ENCODE measurements at regions not wholly inside any gene's neighbourhood (a gene's known extent, or its start where the extent isn't known, plus 50 kb on each side); places are given as distances from the start of the nearest gene placed in this dataset.
"Not testable (repeated sequence)": the region's sequence is repeated elsewhere in the genome, so short reads cannot be mapped to it uniquely, and the experiment has no call there.

GRCh38 chr21:41616031-41616591 is 108.2 kb upstream of the TMPRSS2 start:
- no peaks in the 10 kb centered on the region for H3K9me3 ChIP-seq (ENCODE audit: control insufficient read depth in 2 of 2, insufficient read depth in 1 of 2, low read depth in 1 of 2, low read length in 1 of 2)
- DNase-seq (no peak), FAIRE-seq (no peak)
- 66 to 86% (median 83%) methylated on average over 8 of the region's 8 CpGs for WGBS, 3 donors
- peaks cover 0 to 14% (median 2%) of the 10 kb centered on the region in 3 donors for H3K4me1 ChIP-seq (ENCODE audit: control insufficient read depth in 3 of 3, insufficient read depth in 2 of 3, low read depth in 1 of 3, low read length in 2 of 3)
- H3K4me3 ChIP-seq (ENCODE audit: low read depth in 1 of 3, low read length in 3 of 3): no peak overlapping the region
- no peaks in the 10 kb centered on the region for H3K36me3 ChIP-seq (ENCODE audit: control insufficient read depth in 3 of 3, insufficient read depth in 2 of 3, low read depth in 1 of 3, low read length in 3 of 3)
- H3K27me3 ChIP-seq (ENCODE audit: control insufficient read depth in 3 of 3, insufficient read depth in 3 of 3, low read length in 3 of 3): no peaks in the 10 kb centered on the region
- peak overlapping the region in 1 of 3 donors; percentile 57 for H3K27ac ChIP-seq (ENCODE audit: low read depth in 1 of 3, low read length in 2 of 3)

DNA sequence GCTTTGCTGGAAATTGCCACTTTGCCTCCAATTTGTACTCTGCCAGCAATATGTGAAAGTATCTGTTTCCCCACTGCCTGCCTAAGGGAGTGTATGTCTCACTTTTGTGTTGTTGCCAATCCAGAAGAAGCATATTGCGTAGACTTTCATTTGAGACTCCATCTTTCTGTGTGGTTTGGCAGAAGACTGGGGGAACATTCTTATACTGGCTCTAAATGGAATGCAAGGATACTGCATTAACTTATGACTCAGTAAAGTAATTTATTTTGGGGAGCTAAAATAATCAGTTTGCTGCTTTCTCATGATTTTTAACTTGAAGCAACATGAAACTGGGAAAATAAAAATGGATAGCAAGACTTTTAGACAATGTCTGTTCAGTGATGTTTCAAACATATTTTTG is 107.7 kb upstream of the TMPRSS2 start:
- Histone ChIP-seq H3K4me1 (ENCODE audit: control insufficient read depth in 3 of 3, insufficient read depth in 2 of 3, low read depth in 1 of 3, low read length in 2 of 3) (peaks cover 0 to 14% (median under 1%) of the 10 kb centered on the region in 3 donors), H3K9me3 (ENCODE audit: control insufficient read depth in 2 of 2, insufficient read depth in 1 of 2, low read depth in 1 of 2, low read length in 1 of 2) (no peaks in the 10 kb centered on the region), H3K4me3 (ENCODE audit: low read depth in 1 of 3, low read length in 3 of 3) (no peak overlapping the region), H3K36me3 (ENCODE audit: control insufficient read depth in 3 of 3, insufficient read depth in 2 of 3, low read depth in 1 of 3, low read length in 3 of 3) (no peaks in the 10 kb centered on the region), H3K27ac (ENCODE audit: low read depth in 1 of 3, low read length in 2 of 3) (peak overlapping the region in 1 of 3 donors; percentile 57), H3K27me3 (ENCODE audit: control insufficient read depth in 3 of 3, insufficient read depth in 3 of 3, low read length in 3 of 3) (no peaks in the 10 kb centered on the region)
- FAIRE-seq (no peak), DNase-seq (no peak)
- 69 to 92% (median 91%) methylated on average over 1 of the region's 1 CpG for WGBS, 3 donors

DNA sequence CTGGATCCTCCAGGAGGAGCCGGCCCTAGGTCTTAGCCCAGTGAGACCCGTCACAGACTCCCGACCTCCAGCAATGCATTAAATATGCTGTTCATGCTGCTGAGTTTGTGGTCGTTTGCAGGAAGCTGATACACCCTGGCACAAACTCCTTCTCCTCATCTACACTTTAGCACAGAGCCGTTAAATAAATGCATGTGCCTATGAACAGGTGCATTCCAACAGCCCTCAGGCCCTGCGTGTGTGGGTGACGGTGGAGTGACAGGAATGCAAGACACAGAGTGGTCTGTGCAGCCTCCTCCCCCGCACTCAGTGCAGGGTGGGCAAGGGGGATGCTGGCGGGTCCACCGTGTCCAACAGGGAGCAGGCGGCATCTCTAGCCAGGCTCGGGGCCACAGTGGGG is 106.6 kb upstream of the TMPRSS2 start:
- H3K4me3 ChIP-seq (ENCODE audit: low read depth in 1 of 3, low read length in 3 of 3): no peak overlapping the region
- 73 to 88% (median 87%) methylated on average over 12 of the region's 12 CpGs for WGBS, 3 donors
- no peak for FAIRE-seq
- H3K36me3 ChIP-seq (ENCODE audit: control insufficient read depth in 3 of 3, insufficient read depth in 2 of 3, low read depth in 1 of 3, low read length in 3 of 3): no peaks in the 10 kb centered on the region
- no peak overlapping the region for H3K27ac ChIP-seq (ENCODE audit: low read depth in 1 of 3, low read length in 2 of 3)
- H3K9me3 ChIP-seq (ENCODE audit: control insufficient read depth in 2 of 2, insufficient read depth in 1 of 2, low read depth in 1 of 2, low read length in 1 of 2): peaks cover 0 to 9% of the 10 kb centered on the region in 2 donors
- H3K4me1 ChIP-seq (ENCODE audit: control insufficient read depth in 3 of 3, insufficient read depth in 2 of 3, low read depth in 1 of 3, low read length in 2 of 3): peaks cover 0 to 20% (median 0%) of the 10 kb centered on the region in 3 donors
- no peak for DNase-seq
- H3K27me3 ChIP-seq (ENCODE audit: control insufficient read depth in 3 of 3, insufficient read depth in 3 of 3, low read length in 3 of 3): no peaks in the 10 kb centered on the region

DNA sequence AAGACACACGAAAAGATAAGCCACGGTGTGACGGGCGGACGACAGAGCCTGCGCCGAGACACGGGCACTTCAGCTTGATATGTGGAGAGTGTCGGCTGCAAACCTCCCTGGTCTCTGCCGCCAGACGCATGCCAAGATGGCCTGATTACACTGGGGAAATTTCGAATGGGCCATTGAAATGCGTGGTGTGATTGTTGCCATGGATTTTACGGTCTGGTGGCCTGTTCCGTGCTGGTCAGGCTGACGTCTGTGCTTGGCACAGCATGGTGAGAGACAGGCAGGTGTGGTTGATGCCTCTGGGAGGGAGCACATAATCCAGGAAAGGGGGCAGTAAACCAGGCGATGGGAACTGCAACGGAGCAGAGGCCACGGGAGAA is 105.6 kb upstream of the TMPRSS2 start:
- Histone ChIP-seq H3K27me3 (ENCODE audit: control insufficient read depth in 3 of 3, insufficient read depth in 3 of 3, low read length in 3 of 3) (no peaks in the 10 kb centered on the region), H3K4me3 (ENCODE audit: low read depth in 1 of 3, low read length in 3 of 3) (no peak overlapping the region), H3K4me1 (ENCODE audit: control insufficient read depth in 3 of 3, insufficient read depth in 2 of 3, low read depth in 1 of 3, low read length in 2 of 3) (peaks cover 0 to 20% (median 0%) of the 10 kb centered on the region in 3 donors), H3K27ac (ENCODE audit: low read depth in 1 of 3, low read length in 2 of 3) (no peak overlapping the region), H3K9me3 (ENCODE audit: control insufficient read depth in 2 of 2, insufficient read depth in 1 of 2, low read depth in 1 of 2, low read length in 1 of 2) (peaks cover 0 to 12% of the 10 kb centered on the region in 2 donors), H3K36me3 (ENCODE audit: control insufficient read depth in 3 of 3, insufficient read depth in 2 of 3, low read depth in 1 of 3, low read length in 3 of 3) (no peaks in the 10 kb centered on the region)
- DNase-seq (no peak), FAIRE-seq (no peak)
- WGBS, 3 donors: 91 to 93% (median 92%) methylated on average over 19 of the region's 19 CpGs

DNA sequence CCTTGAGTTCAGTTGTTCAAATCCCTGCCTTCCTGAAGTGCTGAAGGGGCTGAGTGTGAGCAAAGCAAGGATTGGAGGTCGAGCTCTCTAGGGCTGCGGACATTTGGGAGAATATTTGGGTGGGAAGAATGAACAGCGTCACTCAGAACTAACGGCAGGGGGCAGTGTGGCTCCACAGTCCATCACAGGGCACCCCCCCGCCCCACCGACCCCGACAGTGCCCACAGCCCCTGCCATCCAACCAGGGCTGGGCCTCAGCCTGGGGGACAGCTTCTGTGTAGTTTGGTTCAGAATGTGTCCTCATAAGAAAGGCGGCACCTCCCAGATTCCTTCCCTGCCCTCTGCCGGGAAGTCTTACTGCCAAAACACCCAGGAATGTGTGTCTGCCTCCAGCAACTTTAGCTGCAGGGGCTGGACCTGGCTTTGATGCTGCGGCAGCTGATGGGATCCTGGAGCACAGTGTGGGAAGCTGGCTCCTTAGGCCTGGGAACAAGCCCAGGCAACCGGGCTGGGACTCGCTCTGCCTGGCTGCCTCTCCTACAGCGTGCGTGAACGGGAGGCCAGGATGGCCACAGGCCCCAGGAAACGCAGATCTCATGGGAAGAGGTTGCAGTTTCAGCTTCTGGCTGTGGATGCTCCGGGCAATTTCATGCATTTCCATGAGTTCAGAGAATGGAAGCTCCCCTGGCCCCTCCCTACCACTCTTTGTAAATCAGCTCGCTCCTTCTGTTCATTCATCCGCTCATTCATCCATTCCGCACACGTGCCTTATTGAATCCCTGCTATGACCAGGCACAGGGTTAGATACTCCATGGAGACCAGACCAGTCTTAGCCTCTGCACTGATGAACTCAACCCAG is 104.9 kb upstream of the TMPRSS2 start:
- DNase-seq (peak in 1 of 2 donors; percentile 65), FAIRE-seq (no peak)
- Histone ChIP-seq H3K27me3 (ENCODE audit: control insufficient read depth in 3 of 3, insufficient read depth in 3 of 3, low read length in 3 of 3) (no peaks in the 10 kb centered on the region), H3K4me3 (ENCODE audit: low read depth in 1 of 3, low read length in 3 of 3) (no peak overlapping the region), H3K9me3 (ENCODE audit: control insufficient read depth in 2 of 2, insufficient read depth in 1 of 2, low read depth in 1 of 2, low read length in 1 of 2) (peaks cover 0 to 12% of the 10 kb centered on the region in 2 donors), H3K27ac (ENCODE audit: low read depth in 1 of 3, low read length in 2 of 3) (no peak overlapping the region), H3K4me1 (ENCODE audit: control insufficient read depth in 3 of 3, insufficient read depth in 2 of 3, low read depth in 1 of 3, low read length in 2 of 3) (peaks cover 0 to 24% (median 0%) of the 10 kb centered on the region in 3 donors), H3K36me3 (ENCODE audit: control insufficient read depth in 3 of 3, insufficient read depth in 2 of 3, low read depth in 1 of 3, low read length in 3 of 3) (no peaks in the 10 kb centered on the region)
- WGBS, 3 donors: 41% methylated on average over 21 of the region's 21 CpGs

DNA sequence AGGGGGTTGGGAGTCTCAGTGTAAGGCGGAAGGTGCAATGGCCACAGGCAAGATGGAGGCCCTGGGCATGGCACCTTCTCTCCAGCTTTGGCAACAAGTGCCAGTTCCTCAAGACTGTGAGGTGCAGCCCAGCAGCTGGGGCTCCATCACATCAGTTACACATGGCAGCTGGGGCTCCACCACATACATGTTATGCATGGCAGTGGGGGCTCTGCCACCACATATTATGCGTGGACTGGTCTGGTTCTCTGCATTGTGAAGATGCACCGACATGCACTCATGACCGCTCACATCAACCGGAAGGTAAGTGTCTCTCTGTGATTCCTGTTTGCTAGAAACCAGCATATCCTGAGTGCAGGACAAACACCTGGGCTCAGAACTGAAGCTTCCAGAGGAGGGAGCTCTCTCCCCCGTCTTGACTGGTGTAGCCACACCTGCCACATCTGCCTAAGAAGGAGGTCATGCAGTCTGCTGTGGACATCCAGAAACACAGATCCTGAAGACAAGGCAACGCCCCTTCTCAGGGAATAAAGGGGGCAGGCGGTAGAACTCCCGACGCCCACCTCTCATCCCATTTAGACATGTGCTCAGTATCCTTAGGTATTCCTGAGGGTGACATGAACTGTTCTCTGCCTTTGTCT is 104.1 kb upstream of the TMPRSS2 start:
- FAIRE-seq (no peak), DNase-seq (peak; percentile 86 to 87)
- H3K27ac ChIP-seq (ENCODE audit: low read depth in 1 of 3, low read length in 2 of 3): no peak overlapping the region
- no peak overlapping the region for H3K4me3 ChIP-seq (ENCODE audit: low read depth in 1 of 3, low read length in 3 of 3)
- 20 to 39% (median 31%) methylated on average over 10 of the region's 10 CpGs for WGBS, 3 donors
- H3K27me3 ChIP-seq (ENCODE audit: control insufficient read depth in 3 of 3, insufficient read depth in 3 of 3, low read length in 3 of 3): no peaks in the 10 kb centered on the region
- no peaks in the 10 kb centered on the region for H3K36me3 ChIP-seq (ENCODE audit: control insufficient read depth in 3 of 3, insufficient read depth in 2 of 3, low read depth in 1 of 3, low read length in 3 of 3)
- H3K9me3 ChIP-seq (ENCODE audit: control insufficient read depth in 2 of 2, insufficient read depth in 1 of 2, low read depth in 1 of 2, low read length in 1 of 2): peaks cover 0 to 12% of the 10 kb centered on the region in 2 donors
- peaks cover 0 to 24% (median 0%) of the 10 kb centered on the region in 3 donors for H3K4me1 ChIP-seq (ENCODE audit: control insufficient read depth in 3 of 3, insufficient read depth in 2 of 3, low read depth in 1 of 3, low read length in 2 of 3)

DNA sequence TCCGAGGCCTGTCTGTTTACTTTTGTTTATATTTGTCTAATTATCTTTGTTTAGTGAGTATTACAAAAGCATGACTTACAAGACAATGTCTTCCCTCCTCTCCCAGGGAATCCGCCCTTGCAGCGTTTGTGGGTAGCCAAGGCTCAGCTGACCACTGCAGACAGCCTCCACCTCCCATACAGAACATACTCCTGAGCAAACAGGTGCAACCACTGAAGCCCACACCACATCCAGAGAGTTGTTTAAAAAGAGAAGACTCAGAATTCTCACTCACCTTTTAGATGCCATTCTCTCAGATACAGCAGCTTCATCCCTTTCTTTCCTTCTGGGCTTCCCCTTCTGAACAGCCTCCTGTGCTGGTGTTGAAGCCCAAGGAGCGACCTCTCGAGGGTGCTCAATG is 103.5 kb upstream of the TMPRSS2 start:
- FAIRE-seq: no peak
- Histone ChIP-seq H3K36me3 (ENCODE audit: control insufficient read depth in 3 of 3, insufficient read depth in 2 of 3, low read depth in 1 of 3, low read length in 3 of 3) (no peaks in the 10 kb centered on the region), H3K4me3 (ENCODE audit: low read depth in 1 of 3, low read length in 3 of 3) (no peak overlapping the region), H3K4me1 (ENCODE audit: control insufficient read depth in 3 of 3, insufficient read depth in 2 of 3, low read depth in 1 of 3, low read length in 2 of 3) (peaks cover 0 to 24% (median 0%) of the 10 kb centered on the region in 3 donors), H3K27ac (ENCODE audit: low read depth in 1 of 3, low read length in 2 of 3) (no peak overlapping the region), H3K27me3 (ENCODE audit: control insufficient read depth in 3 of 3, insufficient read depth in 3 of 3, low read length in 3 of 3) (no peaks in the 10 kb centered on the region), H3K9me3 (ENCODE audit: control insufficient read depth in 2 of 2, insufficient read depth in 1 of 2, low read depth in 1 of 2, low read length in 1 of 2) (peaks cover 0 to 12% of the 10 kb centered on the region in 2 donors)
- 73 to 83% (median 74%) methylated on average over 5 of the region's 5 CpGs for WGBS, 3 donors
- DNase-seq: no peak

DNA sequence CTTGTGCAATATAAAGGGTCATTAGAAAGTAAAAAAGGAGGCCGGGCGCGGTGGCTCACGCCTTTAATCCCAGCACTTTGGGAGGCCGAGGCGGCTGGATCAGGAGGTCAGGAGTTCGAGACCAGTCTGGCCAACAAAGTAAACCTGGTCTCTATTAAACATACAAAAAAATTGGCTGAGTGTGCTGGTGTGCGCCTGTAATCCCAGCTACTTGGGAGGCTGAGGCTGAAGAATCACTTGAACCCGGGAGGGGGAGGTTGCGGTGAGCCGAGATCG is 102.8 kb upstream of the TMPRSS2 start:
- H3K27ac ChIP-seq (ENCODE audit: low read depth in 1 of 3, low read length in 2 of 3); H3K27me3 ChIP-seq (ENCODE audit: control insufficient read depth in 3 of 3, insufficient read depth in 3 of 3, low read length in 3 of 3); FAIRE-seq; H3K4me3 ChIP-seq (ENCODE audit: low read depth in 1 of 3, low read length in 3 of 3); H3K36me3 ChIP-seq (ENCODE audit: control insufficient read depth in 3 of 3, insufficient read depth in 2 of 3, low read depth in 1 of 3, low read length in 3 of 3); DNase-seq: not testable (repeated sequence)
- peaks cover 0 to 12% of the 10 kb centered on the region in 2 donors for H3K9me3 ChIP-seq (ENCODE audit: control insufficient read depth in 2 of 2, insufficient read depth in 1 of 2, low read depth in 1 of 2, low read length in 1 of 2)
- 83 to 92% (median 91%) methylated on average over 12 of the region's 12 CpGs for WGBS, 3 donors
- peaks cover 0 to 26% (median 0%) of the 10 kb centered on the region in 3 donors for H3K4me1 ChIP-seq (ENCODE audit: control insufficient read depth in 3 of 3, insufficient read depth in 2 of 3, low read depth in 1 of 3, low read length in 2 of 3)

Data from small intestine (tissue), 7 donors.